22Rv1 (cell line): ENCODE measurements at regions not wholly inside any gene's neighbourhood (a gene's known extent, or its start where the extent isn't known, plus 50 kb on each side); places are given as distances from the start of the nearest gene placed in this dataset.

ENCODE experiments used
- CTCF ChIP-seq: fragments of 450-650 bp; IDR thresholded peaks from 2 replicates; pipeline ENCODE4 v1.5.1; 2017; ENCODE audit warnings: mild to moderate bottlenecking
- ZFX ChIP-seq: fragments of 450-650 bp; IDR thresholded peaks from 2 replicates; pipeline ENCODE4 v1.6.1; 2017; ENCODE audit warnings: antibody characterized with exemption, borderline replicate concordance

DNA sequence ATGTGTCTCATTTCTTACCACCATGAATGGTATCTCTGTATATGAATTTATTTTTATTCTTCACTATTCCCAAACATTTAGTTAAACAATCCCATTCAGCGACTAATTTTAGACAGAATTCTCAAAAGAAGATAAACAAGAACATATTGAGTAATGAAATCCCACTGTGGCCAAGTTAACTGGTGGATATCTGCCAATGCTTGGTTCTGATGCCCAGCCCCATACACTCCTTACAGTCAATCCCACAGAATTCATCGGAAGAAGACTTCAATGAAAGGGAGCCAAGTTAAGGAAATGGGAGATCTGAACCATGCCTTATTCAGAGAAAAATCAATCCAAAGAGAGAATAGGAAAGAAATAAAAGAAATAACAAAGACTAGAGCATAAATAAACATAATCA is 518.0 kb downstream of the XPNPEP1 start:
- TF ChIP-seq CTCF, result no peak
- no peak for TF ChIP-seq ZFX
